Tibial nerve (tissue), 4 donors: ENCODE measurements at regions not wholly inside any gene's neighbourhood (a gene's known extent, or its start where the extent isn't known, plus 50 kb on each side); places are given as distances from the start of the nearest gene placed in this dataset.

Experiments
- CTCF ChIP-seq, 5 experiments: fragments of 200-600 bp in 3 of 5; fragments of 450-650 bp in 2 of 5; sonication (generic) in 3 of 5; IDR thresholded peaks; one replicate each; pipeline ENCODE4 v1.5.1; 2016 to 2019; ENCODE audit warnings: antibody characterized with exemption in 5 of 5, mild to moderate bottlenecking in 3 of 5, moderate library complexity in 2 of 5
- EP300 ChIP-seq, 2 donors: sonication (generic); formaldehyde crosslinking; IDR thresholded peaks; one replicate each; pipeline ENCODE4 v1.6.1; 2017; ENCODE audit warnings: antibody characterized with exemption in 2 of 2, mild to moderate bottlenecking in 1 of 2
- POLR2A ChIP-seq, 2 donors: fragments of 450-650 bp; IDR thresholded peaks; one replicate each; pipeline ENCODE4 v1.6.1; 2017; ENCODE audit warnings: antibody characterized with exemption in 2 of 2, mild to moderate bottlenecking in 2 of 2, moderate library complexity in 2 of 2

GRCh38 chr2:126342457-126342856, 313.5 kb upstream of the GYPC start:
- TF ChIP-seq CTCF (IDR thresholded peaks at IDR 0.05) (no peak), POLR2A (IDR thresholded peaks at IDR 0.05) (no peak), EP300 (IDR thresholded peaks at IDR 0.05) (no peak)
